ENCODE measurements at regions not wholly inside any gene's neighbourhood (a gene's known extent, or its start where the extent isn't known, plus 50 kb on each side); places are given as distances from the start of the nearest gene placed in this dataset.
"Not testable (repeated sequence)": the region's sequence is repeated elsewhere in the genome, so short reads cannot be mapped to it uniquely, and the experiment has no call there.

- FAIRE-seq: no peak
Measured at GRCh38 chr21:35482933-35483662, 434.0 kb upstream of the RUNX1 start.

- no peak for FAIRE-seq
Measured at GRCh38 chr21:35482096-35482495, 433.0 kb upstream of the RUNX1 start.

DNA sequence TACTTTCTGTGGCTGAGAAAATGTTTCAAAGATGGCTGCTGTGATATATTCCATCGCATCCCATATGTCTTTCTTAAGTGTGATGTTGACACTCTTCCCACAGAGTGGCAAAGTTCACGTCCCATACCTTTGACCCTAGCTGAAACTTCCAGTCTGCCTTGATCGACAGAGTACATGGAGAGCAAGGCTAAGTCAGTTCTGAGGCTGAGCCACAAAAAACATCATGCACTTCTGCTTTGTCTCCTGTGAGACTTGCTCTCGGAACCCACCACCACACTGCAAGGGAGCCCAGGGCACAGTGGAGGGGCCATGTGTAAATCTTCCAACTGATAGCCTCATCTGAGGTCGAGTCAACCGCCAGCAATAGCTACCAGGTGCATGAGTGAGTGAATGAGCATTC lies 431.9 kb upstream of the RUNX1 start:
- FAIRE-seq: no peak

DNA sequence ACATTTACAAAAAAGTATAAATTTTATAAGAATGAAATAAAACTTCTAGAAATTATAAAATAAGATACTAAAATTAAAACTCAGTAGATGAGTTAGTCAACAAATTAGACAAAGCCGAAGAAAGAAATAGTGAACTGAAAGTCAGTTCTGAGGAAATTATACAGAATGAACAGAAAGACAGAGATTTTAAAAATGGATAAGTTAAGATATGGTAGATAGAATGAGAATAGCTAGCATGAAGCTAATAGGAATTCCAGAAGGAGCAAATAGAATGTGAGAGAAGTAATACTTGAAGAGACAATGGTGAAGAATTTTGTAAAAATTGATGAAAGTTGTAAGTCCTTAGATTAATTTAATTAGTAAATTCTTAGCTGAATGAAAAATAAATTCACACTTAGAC lies 430.4 kb upstream of the RUNX1 start:
- no peak for FAIRE-seq

DNA sequence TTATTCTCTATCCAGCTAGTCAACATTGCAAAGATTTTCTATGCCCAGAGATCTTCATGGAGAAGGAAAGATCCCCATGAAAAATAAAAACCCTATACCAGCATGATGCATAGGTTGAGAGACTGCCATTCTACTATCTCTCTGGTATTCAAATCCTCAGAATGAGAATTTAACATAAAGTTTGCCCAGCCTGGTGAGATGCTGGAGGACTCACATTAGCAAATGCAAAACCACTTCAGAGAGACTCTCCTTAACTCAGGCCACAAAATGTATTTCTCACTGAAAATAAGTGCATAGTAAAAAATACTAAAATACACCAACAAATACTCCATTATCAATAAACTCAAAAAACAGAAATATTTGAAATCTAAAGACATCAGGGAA lies 430.0 kb upstream of the RUNX1 start:
- no peak for FAIRE-seq

- FAIRE-seq: no peak
Measured at GRCh38 chr21:35478161-35479064, 429.3 kb upstream of the RUNX1 start.

DNA sequence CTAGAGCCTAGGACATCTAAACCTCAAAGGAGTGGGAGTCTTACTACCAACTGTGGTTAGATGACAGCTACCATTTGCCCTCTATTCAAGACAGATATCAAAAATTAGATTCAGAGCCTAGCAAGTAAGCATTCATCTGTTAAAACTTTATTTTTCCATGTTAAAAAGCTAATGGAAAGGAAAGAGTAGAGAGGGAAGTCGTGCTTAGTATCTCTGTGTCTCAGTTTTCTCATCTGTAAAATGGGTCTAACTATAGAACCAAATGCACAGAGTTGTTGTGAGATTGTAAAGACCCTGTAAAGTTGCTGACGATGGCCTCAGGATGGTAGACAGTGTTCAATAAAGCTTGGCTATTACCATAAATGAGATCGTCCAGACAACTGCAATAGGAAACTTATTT lies 428.5 kb upstream of the RUNX1 start:
- no peak for FAIRE-seq

DNA sequence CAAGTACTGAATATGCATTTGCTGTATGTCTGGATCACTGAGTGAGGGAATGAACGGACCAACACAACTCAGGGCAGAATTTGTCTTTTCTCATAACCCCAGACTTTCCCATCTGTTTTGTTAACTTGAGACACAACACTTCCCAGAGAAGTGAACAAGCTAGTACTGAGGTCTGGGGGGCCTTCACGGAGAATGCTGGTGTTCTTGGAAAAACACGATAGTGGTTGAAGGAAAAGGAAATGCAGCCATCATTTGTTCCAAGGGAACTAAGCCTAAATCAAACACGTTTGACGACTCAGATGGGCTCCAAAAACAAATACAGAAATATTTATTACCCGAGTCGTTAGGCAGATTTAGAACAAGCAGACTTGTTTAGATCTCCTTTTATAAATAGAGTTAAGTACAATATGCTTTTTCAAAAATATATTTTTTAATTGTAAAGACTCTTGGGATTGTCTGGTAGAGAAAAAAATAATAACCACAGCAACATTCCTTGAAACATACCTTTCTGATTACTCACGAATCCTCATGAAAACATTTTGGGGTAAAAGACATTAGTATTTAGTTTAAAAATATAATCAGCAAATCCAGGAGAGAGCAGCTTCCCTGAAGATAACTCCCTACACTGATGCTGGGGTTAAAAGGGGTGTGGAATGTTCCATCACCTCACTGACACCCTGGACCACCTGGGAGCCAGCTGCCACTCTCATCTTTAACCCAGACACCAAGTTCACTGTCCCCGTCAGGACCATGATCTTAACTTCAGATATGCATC lies 427.7 kb upstream of the RUNX1 start:
- FAIRE-seq: no peak

DNA sequence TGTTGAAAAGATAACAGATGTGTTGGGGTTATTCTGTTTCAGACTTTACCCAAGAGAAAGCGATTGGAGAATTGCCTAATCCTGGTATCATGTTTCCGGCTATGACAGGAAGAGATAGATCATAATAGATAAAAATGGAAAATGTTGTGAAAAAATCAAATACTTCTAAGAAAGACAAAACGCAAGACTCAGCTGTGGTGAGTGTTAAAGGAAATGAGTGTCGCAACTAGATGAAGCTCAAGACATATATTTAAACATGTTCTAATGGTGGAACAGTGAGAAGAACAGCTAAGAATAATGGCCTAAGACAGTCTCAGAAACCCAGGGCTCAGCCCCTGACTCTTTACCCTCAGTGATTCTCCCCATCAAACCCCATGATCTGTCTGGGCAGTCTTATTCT lies 426.7 kb upstream of the RUNX1 start:
- FAIRE-seq: no peak

- no peak for FAIRE-seq
Measured at GRCh38 chr21:35475009-35475408, 425.9 kb upstream of the RUNX1 start.

DNA sequence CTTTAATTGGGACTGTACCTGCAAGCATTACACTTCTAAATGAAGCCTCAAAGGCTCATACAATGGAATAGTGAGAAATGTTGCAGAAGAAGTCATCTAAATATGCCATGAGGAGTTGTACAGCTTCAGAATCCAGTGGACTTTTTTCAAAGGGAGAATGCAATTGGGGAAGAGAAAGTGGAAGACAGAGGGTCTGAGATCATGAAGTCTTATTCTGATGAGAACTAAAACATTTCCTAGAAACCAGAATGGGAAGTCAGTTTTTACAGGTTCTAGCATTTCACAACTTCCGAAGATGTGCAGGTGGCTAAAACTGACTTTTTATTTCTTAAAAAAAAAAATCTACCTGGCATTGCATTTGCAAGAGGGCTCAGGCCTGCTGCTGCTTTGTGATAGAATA lies 424.4 kb upstream of the RUNX1 start:
- FAIRE-seq: no peak

- no peak for FAIRE-seq
Measured at GRCh38 chr21:35470522-35470921, 421.4 kb upstream of the RUNX1 start.

- no peak for FAIRE-seq
Measured at GRCh38 chr21:35469498-35469897, 420.4 kb upstream of the RUNX1 start.

DNA sequence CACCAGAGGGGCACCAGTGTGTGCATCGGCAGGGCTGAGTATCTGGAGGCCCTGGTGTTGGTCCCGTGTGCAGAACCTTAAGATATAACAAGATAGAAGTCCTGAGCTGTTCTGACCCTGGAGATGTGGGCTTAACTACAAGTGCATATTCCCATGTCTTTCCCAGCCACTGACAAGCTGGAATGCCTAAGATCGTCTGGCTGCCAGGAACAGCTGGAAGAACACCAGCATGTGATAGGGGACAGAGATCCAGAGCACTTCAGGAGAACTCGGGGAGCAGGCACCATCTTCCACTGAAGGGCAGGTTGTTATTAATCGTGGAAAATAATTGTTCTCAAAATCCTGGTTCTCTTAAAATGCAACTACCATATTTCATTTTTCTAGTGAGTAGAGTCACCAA lies 419.9 kb upstream of the RUNX1 start:
- no peak for FAIRE-seq

DNA sequence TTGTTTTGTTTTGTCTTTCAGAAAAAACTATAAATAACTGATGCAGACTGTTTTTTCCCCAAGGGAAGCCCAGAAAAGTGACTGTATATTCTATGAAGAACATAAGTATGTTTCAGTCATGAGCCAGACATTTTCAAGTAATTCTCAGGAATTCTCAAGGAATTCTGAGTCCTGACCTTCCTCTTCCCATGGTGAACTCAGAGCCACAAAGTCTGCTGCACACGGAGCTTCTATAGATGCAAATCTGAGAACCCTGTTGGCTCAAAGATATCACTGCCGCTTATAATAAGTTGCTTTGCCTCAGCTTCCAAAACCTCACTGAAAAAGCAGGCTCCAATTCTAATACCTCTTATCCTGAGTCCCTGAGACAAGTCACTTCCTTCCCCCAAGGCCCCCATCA lies 418.5 kb upstream of the RUNX1 start:
- FAIRE-seq: no peak

GRCh38 chr21:35466681-35467080 lies 417.6 kb upstream of the RUNX1 start:
- not testable (repeated sequence) for FAIRE-seq

- FAIRE-seq: no peak
Measured at GRCh38 chr21:35465741-35466140, 416.6 kb upstream of the RUNX1 start.

DNA sequence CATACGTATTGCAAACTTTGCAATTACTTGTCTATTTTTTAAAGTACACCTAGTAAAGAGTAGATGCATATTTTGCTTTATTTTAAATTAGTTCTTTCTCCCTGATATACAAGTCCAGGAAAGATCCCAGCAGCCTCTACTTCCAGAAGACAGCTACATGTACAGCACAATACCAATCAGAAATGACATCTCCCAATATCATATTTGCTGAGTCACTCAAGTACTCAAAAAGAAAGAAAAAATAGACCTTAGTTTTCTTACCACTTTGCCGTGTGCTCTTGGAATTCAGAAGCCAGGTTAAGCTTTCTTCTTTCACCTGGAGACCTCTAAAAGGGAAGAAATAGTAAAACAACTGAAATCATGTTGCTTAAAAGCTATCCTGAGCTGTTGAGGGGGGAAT lies 412.6 kb upstream of the RUNX1 start:
- no peak for FAIRE-seq

DNA sequence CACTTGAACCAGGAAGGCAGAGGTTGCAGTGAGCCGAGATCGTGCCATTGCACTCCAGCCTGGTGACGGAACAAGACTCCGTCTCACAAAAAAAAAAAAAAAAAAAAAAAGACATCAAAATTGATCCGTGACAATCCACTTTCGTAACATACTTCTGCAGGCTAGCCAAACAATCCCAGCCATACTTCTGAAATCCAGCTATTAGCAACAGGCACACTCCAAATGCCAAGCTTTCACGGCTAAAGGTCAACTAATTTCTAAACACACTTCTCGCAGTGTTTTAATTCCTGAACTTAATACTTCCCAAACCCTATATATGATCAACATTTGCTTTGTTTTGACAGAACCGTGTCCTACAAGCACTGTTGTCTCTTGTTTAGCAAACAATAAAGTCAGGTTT lies 411.3 kb upstream of the RUNX1 start:
- FAIRE-seq: no peak

- FAIRE-seq: no peak
Measured at GRCh38 chr21:35458405-35458804, 409.3 kb upstream of the RUNX1 start.

DNA sequence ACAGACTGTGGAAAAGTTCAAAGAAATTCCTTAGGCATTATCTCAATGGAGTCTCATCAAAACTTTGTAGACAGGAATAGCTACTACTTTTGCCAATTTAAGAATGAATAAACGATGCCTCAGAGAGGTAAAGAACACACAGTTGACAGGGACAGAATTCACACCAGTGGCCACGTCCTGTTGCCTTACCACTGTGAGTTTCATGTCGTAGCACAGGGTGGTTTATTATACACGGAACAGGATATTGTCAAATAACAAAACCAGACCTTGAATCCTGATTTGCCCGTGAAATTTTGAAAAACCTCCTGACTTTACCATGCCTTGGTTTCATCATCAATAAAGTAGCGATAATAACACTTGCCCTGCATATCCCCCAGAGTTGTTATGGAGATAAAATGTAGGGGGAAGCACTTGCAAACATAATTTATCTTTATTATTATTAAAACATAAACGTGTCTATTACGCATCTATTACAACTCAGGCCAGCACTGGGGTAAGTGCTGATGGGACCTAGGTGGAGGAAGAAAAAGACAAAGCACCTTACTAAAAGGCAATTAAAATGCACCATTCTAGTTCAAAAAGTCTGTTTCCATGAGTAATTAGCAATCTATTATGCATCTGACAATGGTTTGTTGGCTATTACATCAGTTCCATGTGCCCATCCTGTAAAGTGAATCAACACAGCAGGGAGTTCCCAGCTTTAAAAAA lies 408.1 kb upstream of the RUNX1 start:
- FAIRE-seq: no peak

GRCh38 chr21:35451276-35451675 lies 402.2 kb upstream of the RUNX1 start:
- FAIRE-seq: no peak

DNA sequence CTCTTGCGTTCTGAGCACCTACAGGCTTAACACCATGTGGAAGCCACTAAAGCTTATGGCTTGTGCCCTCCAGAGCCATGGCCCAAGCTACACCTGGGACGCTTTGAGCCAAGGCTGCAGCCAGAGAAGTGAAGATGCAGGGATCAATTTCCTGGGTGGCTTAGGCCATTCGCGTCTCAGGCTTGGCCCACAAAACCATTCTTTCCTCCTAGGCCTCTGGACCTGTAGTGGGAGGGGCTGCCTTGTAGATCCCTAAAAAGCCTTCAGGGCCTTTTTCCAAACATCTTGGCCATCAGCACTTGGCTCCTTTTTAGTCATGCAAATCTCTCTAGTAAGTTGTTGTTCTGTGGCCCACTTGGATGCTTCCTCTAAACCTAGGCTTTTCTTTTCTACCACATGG lies 401.7 kb upstream of the RUNX1 start:
- no peak for FAIRE-seq
